GM12878 (cell line): ENCODE measurements at regions not wholly inside any gene's neighbourhood (a gene's known extent, or its start where the extent isn't known, plus 50 kb on each side); places are given as distances from the start of the nearest gene placed in this dataset.
A peak's percentile ranks its signal among the peaks of the same experiment; 100 is the strongest.

Experiments used
- BCL11A ChIP-seq: IDR thresholded peaks from 2 replicates; pipeline ENCODE4 v1.6.1; 2011; ENCODE audit warnings: low read depth, low read length
- BMI1 ChIP-seq: fragments of 450-650 bp; IDR thresholded peaks from 2 replicates; pipeline ENCODE4 v1.6.1; 2016; ENCODE audit warnings: mild to moderate bottlenecking, moderate library complexity, borderline replicate concordance
- CEBPB ChIP-seq, 2 experiments: fragments of 150-350 bp in 1 of 2; IDR thresholded peaks; 2 replicates each; pipeline ENCODE4 v1.6.1; 2012 to 2014; ENCODE audit warnings: low read depth in 2 of 2, low read length in 2 of 2, borderline replicate concordance in 1 of 2, inconsistent platforms in 1 of 2
- CUX1 ChIP-seq: IDR thresholded peaks from 2 replicates; pipeline ENCODE4 v1.6.1; 2012; ENCODE audit warnings: improper control_type of control experiment, low read depth, low read length; ENCODE audit not compliant: insufficient replicate concordance
- DPF2 ChIP-seq: fragments of 450-650 bp; IDR thresholded peaks from 2 replicates; pipeline ENCODE4 v1.6.1; 2017; ENCODE audit warnings: mild to moderate bottlenecking
- EED ChIP-seq: sonication (generic); IDR thresholded peaks from 2 replicates; pipeline ENCODE4 v1.6.1; 2016; ENCODE audit warnings: antibody characterized with exemption, low read depth
- IKZF1 ChIP-seq: fragments of 450-650 bp; conservative IDR thresholded peaks from 2 replicates; pipeline ENCODE4 v1.6.1; 2017; ENCODE audit warnings: antibody characterized with exemption, mild to moderate bottlenecking
- IRF3 ChIP-seq: fragments of 450-650 bp; IDR thresholded peaks from 2 replicates; pipeline ENCODE4 v1.6.1; 2014; ENCODE audit warnings: mild to moderate bottlenecking
- IRF4 ChIP-seq: IDR thresholded peaks from 2 replicates; pipeline ENCODE4 v1.6.1; 2011; ENCODE audit warnings: low read depth, low read length
- JUND ChIP-seq: IDR thresholded peaks from 2 replicates; pipeline ENCODE4 v1.6.1; 2012; ENCODE audit warnings: low read depth, mild to moderate bottlenecking, low read length, improper control_type of control experiment, moderate library complexity
- KLF5 ChIP-seq: fragments of 450-650 bp; IDR thresholded peaks from 2 replicates; pipeline ENCODE4 v1.6.1; 2014; ENCODE audit warnings: mild to moderate bottlenecking; ENCODE audit not compliant: partially characterized antibody
- MEF2B ChIP-seq: fragments of 450-650 bp; IDR thresholded peaks from 2 replicates; pipeline ENCODE4 v1.6.1; 2018; ENCODE audit warnings: mild to moderate bottlenecking, moderate library complexity; ENCODE audit not compliant: partially characterized antibody, poor library complexity, severe bottlenecking
- MTA3 ChIP-seq: IDR thresholded peaks from 2 replicates; pipeline ENCODE4 v1.6.1; 2012; ENCODE audit warnings: low read length, inconsistent platforms, borderline replicate concordance
- NFYA ChIP-seq: IDR thresholded peaks from 2 replicates; pipeline ENCODE4 v1.6.1; 2011; ENCODE audit warnings: low read depth, mild to moderate bottlenecking, low read length, improper control_type of control experiment, borderline replicate concordance
- RUNX3 ChIP-seq: IDR thresholded peaks from 2 replicates; pipeline ENCODE4 v1.6.1; 2012; ENCODE audit warnings: low read length, inconsistent platforms
- SPI1 ChIP-seq: IDR thresholded peaks from 2 replicates; pipeline ENCODE4 v1.6.1; 2011; ENCODE audit warnings: low read depth, mild to moderate bottlenecking, low read length, moderate library complexity, borderline replicate concordance; ENCODE audit not compliant: insufficient read depth
- STAT1 ChIP-seq: fragments of 450-650 bp; conservative IDR thresholded peaks from 2 replicates; pipeline ENCODE4 v1.6.1; 2014; ENCODE audit warnings: antibody characterized with exemption, mild to moderate bottlenecking
- TARDBP ChIP-seq: IDR thresholded peaks from 2 replicates; pipeline ENCODE4 v1.6.1; 2016; ENCODE audit warnings: borderline replicate concordance
- TBL1XR1 ChIP-seq: IDR thresholded peaks from 2 replicates; pipeline ENCODE4 v1.6.1; 2012; ENCODE audit warnings: low read depth, low read length, improper control_type of control experiment
- TF ChIP-seq, protein P1 (sequence below): fragments of 450-650 bp; formaldehyde crosslinking; IDR thresholded peaks from 2 replicates; pipeline ENCODE4 v1.4.0; 2020; ENCODE audit warnings: mild to moderate bottlenecking, moderate library complexity

GRCh38 chr6:12595161-12595811 lies 121.3 kb upstream of the PHACTR1 start (continued):
- TF ChIP-seq, protein P1, sequence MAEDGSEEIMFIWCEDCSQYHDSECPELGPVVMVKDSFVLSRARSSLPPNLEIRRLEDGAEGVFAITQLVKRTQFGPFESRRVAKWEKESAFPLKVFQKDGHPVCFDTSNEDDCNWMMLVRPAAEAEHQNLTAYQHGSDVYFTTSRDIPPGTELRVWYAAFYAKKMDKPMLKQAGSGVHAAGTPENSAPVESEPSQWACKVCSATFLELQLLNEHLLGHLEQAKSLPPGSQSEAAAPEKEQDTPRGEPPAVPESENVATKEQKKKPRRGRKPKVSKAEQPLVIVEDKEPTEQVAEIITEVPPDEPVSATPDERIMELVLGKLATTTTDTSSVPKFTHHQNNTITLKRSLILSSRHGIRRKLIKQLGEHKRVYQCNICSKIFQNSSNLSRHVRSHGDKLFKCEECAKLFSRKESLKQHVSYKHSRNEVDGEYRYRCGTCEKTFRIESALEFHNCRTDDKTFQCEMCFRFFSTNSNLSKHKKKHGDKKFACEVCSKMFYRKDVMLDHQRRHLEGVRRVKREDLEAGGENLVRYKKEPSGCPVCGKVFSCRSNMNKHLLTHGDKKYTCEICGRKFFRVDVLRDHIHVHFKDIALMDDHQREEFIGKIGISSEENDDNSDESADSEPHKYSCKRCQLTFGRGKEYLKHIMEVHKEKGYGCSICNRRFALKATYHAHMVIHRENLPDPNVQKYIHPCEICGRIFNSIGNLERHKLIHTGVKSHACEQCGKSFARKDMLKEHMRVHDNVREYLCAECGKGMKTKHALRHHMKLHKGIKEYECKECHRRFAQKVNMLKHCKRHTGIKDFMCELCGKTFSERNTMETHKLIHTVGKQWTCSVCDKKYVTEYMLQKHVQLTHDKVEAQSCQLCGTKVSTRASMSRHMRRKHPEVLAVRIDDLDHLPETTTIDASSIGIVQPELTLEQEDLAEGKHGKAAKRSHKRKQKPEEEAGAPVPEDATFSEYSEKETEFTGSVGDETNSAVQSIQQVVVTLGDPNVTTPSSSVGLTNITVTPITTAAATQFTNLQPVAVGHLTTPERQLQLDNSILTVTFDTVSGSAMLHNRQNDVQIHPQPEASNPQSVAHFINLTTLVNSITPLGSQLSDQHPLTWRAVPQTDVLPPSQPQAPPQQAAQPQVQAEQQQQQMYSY: no peak
- TF ChIP-seq IRF4: no peak
- no peak for TF ChIP-seq CEBPB (IDR thresholded peaks at IDR 0.05; ENCODE audit: borderline replicate concordance in 1 of 2, low read depth in 2 of 2, low read length in 2 of 2)
- peak; percentile 63 for TF ChIP-seq IKZF1
- no peak for TF ChIP-seq KLF5
- peak; percentile 33 for TF ChIP-seq CUX1
- TF ChIP-seq SPI1: peak; percentile 75
- TF ChIP-seq MTA3: no peak
- TF ChIP-seq BCL11A: no peak
- peak; percentile 53 for TF ChIP-seq RUNX3
- no peak for TF ChIP-seq IRF3
- TF ChIP-seq TARDBP: no peak
- peak; percentile 18; the same call in 1 of the 2 replicates for TF ChIP-seq DPF2
- no peak for TF ChIP-seq NFYA
- TF ChIP-seq TBL1XR1: no peak; the same call in 1 of the 2 replicates
- TF ChIP-seq MEF2B: peak; percentile 62
- TF ChIP-seq STAT1: no peak
- no peak for TF ChIP-seq BMI1
- TF ChIP-seq JUND: no peak
- TF ChIP-seq EED: peak; percentile 59
